Nephron progenitor cell (in vitro differentiated cells): ENCODE measurements at regions not wholly inside any gene's neighbourhood (a gene's known extent, or its start where the extent isn't known, plus 50 kb on each side); places are given as distances from the start of the nearest gene placed in this dataset.

Source experiments
- DNase-seq: peaks from one replicate; pipeline ENCODE4 v3.0.0; 2021
- H3K27ac Mint-ChIP-seq: 2 replicates; pipeline ENCODE4 v1.8.0; 2021; ENCODE audit warnings: mild to moderate bottlenecking, moderate library complexity, mixed read lengths
- H3K27me3 Mint-ChIP-seq: 2 replicates; pipeline ENCODE4 v1.8.0; 2021; ENCODE audit warnings: mild to moderate bottlenecking, low read depth, mixed read lengths; ENCODE audit not compliant: poor library complexity
- H3K36me3 Mint-ChIP-seq: 2 replicates; pipeline ENCODE4 v1.8.0; 2021; ENCODE audit warnings: low read depth, mixed read lengths
- H3K4me1 Mint-ChIP-seq: 2 replicates; pipeline ENCODE4 v1.8.0; 2021; ENCODE audit warnings: mixed read lengths
- H3K4me3 Mint-ChIP-seq: 2 replicates; pipeline ENCODE4 v1.8.0; 2021; ENCODE audit warnings: mild to moderate bottlenecking, moderate library complexity, mixed read lengths
- H3K9me3 Mint-ChIP-seq: 2 replicates; pipeline ENCODE4 v1.8.0; 2021; ENCODE audit warnings: mild to moderate bottlenecking, moderate library complexity, mixed read lengths
- CTCF ChIP-seq: fragments of 200-600 bp; sonication (generic); IDR thresholded peaks from 2 replicates; pipeline ENCODE4 v1.5.0; 2021; ENCODE audit warnings: antibody characterized with exemption

DNA sequence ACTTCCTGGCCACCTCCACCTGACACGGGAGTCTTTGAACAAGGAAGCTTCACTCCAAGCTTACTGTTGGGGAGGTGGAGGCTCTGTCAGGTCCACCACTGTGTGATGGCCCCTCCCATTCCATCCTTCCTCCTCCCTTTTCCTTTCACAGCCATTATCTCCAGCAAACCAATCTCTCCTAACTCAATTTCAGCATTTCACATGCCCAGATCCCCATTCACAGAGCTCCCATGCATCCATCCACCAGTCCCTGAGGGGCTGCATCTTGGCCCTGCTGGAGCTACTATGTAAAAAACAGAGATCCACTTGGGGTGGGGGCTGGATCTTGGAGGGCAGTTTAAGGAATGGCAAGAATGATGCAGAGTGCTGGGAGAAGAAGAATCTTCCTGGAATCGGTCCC lies 129.0 kb upstream of the COPS8 start:
- H3K27ac Mint-ChIP-seq, result no peak overlapping the region
- no peak for TF ChIP-seq CTCF
- H3K4me1 Mint-ChIP-seq, result peaks cover 31% of the 10 kb centered on the region
- H3K27me3 Mint-ChIP-seq, result peaks cover 4% of the 10 kb centered on the region
- H3K36me3 Mint-ChIP-seq, result peaks cover 21% of the 10 kb centered on the region
- no peak for DNase-seq
- no peak overlapping the region for H3K4me3 Mint-ChIP-seq
- H3K9me3 Mint-ChIP-seq, result peaks cover 21% of the 10 kb centered on the region

DNA sequence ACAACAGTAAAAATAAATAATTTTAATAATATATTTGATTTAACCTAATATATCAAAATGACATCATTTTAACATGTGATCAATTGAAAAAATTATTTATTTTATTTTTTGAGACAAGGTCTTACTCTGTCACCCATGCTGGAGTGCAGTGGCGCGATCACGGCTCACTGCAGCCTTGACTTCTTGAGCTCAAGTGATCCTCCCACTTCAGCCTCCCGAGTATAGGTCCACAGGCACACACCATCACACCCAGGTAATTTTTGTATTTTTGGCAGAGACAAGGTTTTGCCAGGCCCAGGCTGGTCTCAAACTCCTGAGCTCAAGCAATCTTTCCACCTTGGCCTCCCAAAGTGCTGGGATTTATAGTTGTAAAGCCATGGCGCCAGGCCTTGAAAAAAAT lies 126.7 kb upstream of the COPS8 start:
- H3K9me3 Mint-ChIP-seq, result peaks cover 5% of the 10 kb centered on the region
- H3K36me3 Mint-ChIP-seq, result peaks cover 12% of the 10 kb centered on the region
- no peak for TF ChIP-seq CTCF
- peaks cover 4% of the 10 kb centered on the region for H3K27me3 Mint-ChIP-seq
- DNase-seq, result no peak
- H3K4me3 Mint-ChIP-seq, result no peak overlapping the region
- H3K4me1 Mint-ChIP-seq, result peaks cover 34% of the 10 kb centered on the region
- H3K27ac Mint-ChIP-seq, result no peak overlapping the region

- TF ChIP-seq CTCF, result no peak
- no peak for DNase-seq
- Mint-ChIP-seq H3K27me3 (peaks cover 4% of the 10 kb centered on the region), H3K36me3 (peaks cover 9% of the 10 kb centered on the region), H3K4me3 (no peak overlapping the region), H3K27ac (no peak overlapping the region), H3K9me3 (no peaks in the 10 kb centered on the region), H3K4me1 (peaks cover 28% of the 10 kb centered on the region)
These were observed 125.8 kb upstream of the COPS8 start for GRCh38 chr2:236959876-236960275.

DNA sequence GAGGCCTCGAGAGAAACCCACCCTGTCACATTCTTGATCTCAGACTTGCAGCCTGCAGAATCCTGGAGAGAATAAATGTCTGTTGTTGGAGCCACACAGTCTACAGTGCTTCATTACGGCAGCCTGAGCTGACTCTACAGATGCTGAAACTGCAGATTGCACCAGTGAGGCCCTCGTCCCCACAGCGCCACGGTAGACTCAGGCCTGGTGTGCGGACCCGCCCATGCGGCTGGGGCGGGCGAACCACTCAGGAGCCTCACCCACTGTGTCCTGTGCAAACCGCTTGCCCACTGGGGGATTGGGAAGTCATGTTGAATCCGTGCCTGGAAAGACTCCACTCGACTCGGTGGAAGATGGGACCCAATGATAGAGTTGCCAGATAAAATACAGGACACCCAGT lies 125.2 kb upstream of the COPS8 start:
- peaks cover 9% of the 10 kb centered on the region for H3K36me3 Mint-ChIP-seq
- peaks cover 4% of the 10 kb centered on the region for H3K27me3 Mint-ChIP-seq
- DNase-seq, result no peak
- H3K9me3 Mint-ChIP-seq, result no peaks in the 10 kb centered on the region
- no peak overlapping the region for H3K27ac Mint-ChIP-seq
- no peak for TF ChIP-seq CTCF
- H3K4me1 Mint-ChIP-seq, result peaks cover 26% of the 10 kb centered on the region
- no peak overlapping the region for H3K4me3 Mint-ChIP-seq

DNA sequence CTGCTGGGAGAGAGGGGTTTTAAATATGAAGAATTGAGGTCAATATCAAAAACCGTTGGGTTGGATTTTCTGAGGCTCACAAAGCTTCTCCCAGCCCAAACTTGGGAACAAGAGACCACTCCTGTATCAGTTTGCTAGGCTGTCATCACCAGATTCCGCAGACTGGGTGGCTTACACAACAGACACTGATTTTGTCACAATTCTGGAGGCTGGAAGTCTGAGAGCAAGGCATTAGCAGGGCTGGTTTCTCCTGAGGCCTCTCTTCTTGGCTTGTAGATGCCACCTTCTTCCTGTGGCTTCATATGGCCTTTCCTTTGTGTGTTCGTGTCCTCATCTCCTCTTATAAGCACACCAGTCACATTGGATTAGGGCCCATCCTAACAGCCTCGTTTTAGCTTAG lies 122.9 kb upstream of the COPS8 start:
- TF ChIP-seq CTCF, result no peak
- no peaks in the 10 kb centered on the region for H3K27me3 Mint-ChIP-seq
- H3K4me1 Mint-ChIP-seq, result peaks cover 21% of the 10 kb centered on the region
- H3K9me3 Mint-ChIP-seq, result no peaks in the 10 kb centered on the region
- DNase-seq, result no peak
- no peak overlapping the region for H3K27ac Mint-ChIP-seq
- H3K36me3 Mint-ChIP-seq, result peaks cover 9% of the 10 kb centered on the region
- no peak overlapping the region for H3K4me3 Mint-ChIP-seq

GRCh38 chr2:236963631-236964182 lies 122.0 kb upstream of the COPS8 start:
- H3K9me3 Mint-ChIP-seq, result no peaks in the 10 kb centered on the region
- TF ChIP-seq CTCF, result no peak
- no peak overlapping the region for H3K27ac Mint-ChIP-seq
- H3K27me3 Mint-ChIP-seq, result no peaks in the 10 kb centered on the region
- peaks cover 30% of the 10 kb centered on the region for H3K4me1 Mint-ChIP-seq
- no peak overlapping the region for H3K4me3 Mint-ChIP-seq
- DNase-seq, result no peak
- peaks cover 9% of the 10 kb centered on the region for H3K36me3 Mint-ChIP-seq
